Breast epithelium (tissue), 3 donors: ENCODE measurements at regions not wholly inside any gene's neighbourhood (a gene's known extent, or its start where the extent isn't known, plus 50 kb on each side); places are given as distances from the start of the nearest gene placed in this dataset.

Experiments used
- POLR2A ChIP-seq: fragments of 450-650 bp; IDR thresholded peaks from one replicate; pipeline ENCODE4 v1.6.1; 2016; ENCODE audit warnings: antibody characterized with exemption, mild to moderate bottlenecking, moderate library complexity
- POLR2AphosphoS5 ChIP-seq, 3 donors: sonication (generic); formaldehyde crosslinking; IDR thresholded peaks; one replicate each; pipeline ENCODE4 v1.6.1; 2017; ENCODE audit warnings: antibody characterized with exemption in 3 of 3
- TF ChIP-seq, protein P1 (sequence below), 3 donors: fragments of 450-650 bp; IDR thresholded peaks; one replicate each; pipeline ENCODE4 v1.5.1; 2016 to 2017; ENCODE audit warnings: antibody characterized with exemption in 3 of 3, mild to moderate bottlenecking in 3 of 3, moderate library complexity in 3 of 3

DNA sequence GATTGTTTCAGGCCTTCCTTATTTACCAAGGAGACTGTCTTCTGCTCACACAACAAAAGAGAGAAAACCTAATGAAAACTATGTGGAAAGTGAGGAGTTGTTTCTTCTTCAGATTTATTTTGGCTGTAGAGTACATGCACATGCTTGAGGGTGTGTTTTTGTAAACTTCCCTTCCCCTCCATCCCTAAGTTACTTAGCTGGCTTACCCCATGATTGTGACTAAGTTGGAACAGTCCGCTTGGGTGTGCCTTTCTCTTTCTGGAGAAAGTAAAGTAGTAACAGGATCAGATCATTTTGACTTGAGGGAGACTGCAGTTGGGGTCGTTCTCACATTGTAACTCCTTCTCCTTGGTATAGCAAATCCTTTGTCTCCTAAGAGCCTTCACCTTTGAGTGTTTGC lies 155.9 kb downstream of the RTL9 start:
- TF ChIP-seq, protein P1, sequence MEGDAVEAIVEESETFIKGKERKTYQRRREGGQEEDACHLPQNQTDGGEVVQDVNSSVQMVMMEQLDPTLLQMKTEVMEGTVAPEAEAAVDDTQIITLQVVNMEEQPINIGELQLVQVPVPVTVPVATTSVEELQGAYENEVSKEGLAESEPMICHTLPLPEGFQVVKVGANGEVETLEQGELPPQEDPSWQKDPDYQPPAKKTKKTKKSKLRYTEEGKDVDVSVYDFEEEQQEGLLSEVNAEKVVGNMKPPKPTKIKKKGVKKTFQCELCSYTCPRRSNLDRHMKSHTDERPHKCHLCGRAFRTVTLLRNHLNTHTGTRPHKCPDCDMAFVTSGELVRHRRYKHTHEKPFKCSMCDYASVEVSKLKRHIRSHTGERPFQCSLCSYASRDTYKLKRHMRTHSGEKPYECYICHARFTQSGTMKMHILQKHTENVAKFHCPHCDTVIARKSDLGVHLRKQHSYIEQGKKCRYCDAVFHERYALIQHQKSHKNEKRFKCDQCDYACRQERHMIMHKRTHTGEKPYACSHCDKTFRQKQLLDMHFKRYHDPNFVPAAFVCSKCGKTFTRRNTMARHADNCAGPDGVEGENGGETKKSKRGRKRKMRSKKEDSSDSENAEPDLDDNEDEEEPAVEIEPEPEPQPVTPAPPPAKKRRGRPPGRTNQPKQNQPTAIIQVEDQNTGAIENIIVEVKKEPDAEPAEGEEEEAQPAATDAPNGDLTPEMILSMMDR (IDR thresholded peaks at IDR 0.05), result no peak
- TF ChIP-seq POLR2A (no peak), POLR2AphosphoS5 (IDR thresholded peaks at IDR 0.05) (no peak)
